ENCODE measurements at regions not wholly inside any gene's neighbourhood (a gene's known extent, or its start where the extent isn't known, plus 50 kb on each side); places are given as distances from the start of the nearest gene placed in this dataset.
"Not testable (repeated sequence)": the region's sequence is repeated elsewhere in the genome, so short reads cannot be mapped to it uniquely, and the experiment has no call there.

GRCh38 chr11:109680127-109680526, 258.1 kb downstream of the C11orf87 start:
- no peak for DNase-seq (ENCODE audit: low read depth)

- DNase-seq (ENCODE audit: low read depth), result not testable (repeated sequence)
These were observed 260.8 kb downstream of the C11orf87 start for GRCh38 chr11:109682788-109683187.

- no peak for DNase-seq (ENCODE audit: low read depth)
These were observed 273.7 kb downstream of the C11orf87 start for GRCh38 chr11:109695696-109696095.

GRCh38 chr11:109696191-109696897, 274.4 kb downstream of the C11orf87 start:
- DNase-seq (ENCODE audit: low read depth), result no peak

GRCh38 chr11:109697140-109697843, 275.3 kb downstream of the C11orf87 start:
- no peak for DNase-seq (ENCODE audit: low read depth)

- no peak for DNase-seq (ENCODE audit: low read depth)
These were observed 276.2 kb downstream of the C11orf87 start for GRCh38 chr11:109698237-109698636.

GRCh38 chr11:109704432-109704831, 282.4 kb downstream of the C11orf87 start:
- no peak for DNase-seq (ENCODE audit: low read depth)

GRCh38 chr11:109706945-109707344, 285.0 kb downstream of the C11orf87 start:
- no peak for DNase-seq (ENCODE audit: low read depth)

GRCh38 chr11:109707411-109707810, 285.4 kb downstream of the C11orf87 start:
- DNase-seq (ENCODE audit: low read depth), result no peak

GRCh38 chr11:109708184-109708583, 286.2 kb downstream of the C11orf87 start:
- DNase-seq (ENCODE audit: low read depth), result no peak

- DNase-seq (ENCODE audit: low read depth), result not testable (repeated sequence)
These were observed 292.5 kb downstream of the C11orf87 start for GRCh38 chr11:109714444-109714843.

GRCh38 chr11:109715424-109715823, 293.4 kb downstream of the C11orf87 start:
- DNase-seq (ENCODE audit: low read depth), result not testable (repeated sequence)

- no peak for DNase-seq (ENCODE audit: low read depth)
These were observed 304.1 kb downstream of the C11orf87 start for GRCh38 chr11:109726061-109726460.

GRCh38 chr11:109728056-109728455, 306.1 kb downstream of the C11orf87 start:
- no peak for DNase-seq (ENCODE audit: low read depth)

- no peak for DNase-seq (ENCODE audit: low read depth)
These were observed 307.8 kb downstream of the C11orf87 start for GRCh38 chr11:109729761-109730160.

- DNase-seq (ENCODE audit: low read depth), result no peak
These were observed 308.7 kb downstream of the C11orf87 start for GRCh38 chr11:109730669-109731068.

- no peak for DNase-seq (ENCODE audit: low read depth)
These were observed 309.5 kb downstream of the C11orf87 start for GRCh38 chr11:109731451-109731850.

GRCh38 chr11:109733245-109733644, 311.3 kb downstream of the C11orf87 start:
- DNase-seq (ENCODE audit: low read depth), result no peak

- DNase-seq (ENCODE audit: low read depth), result no peak
These were observed 312.6 kb downstream of the C11orf87 start for GRCh38 chr11:109734566-109734965.

GRCh38 chr11:109735128-109735527, 313.1 kb downstream of the C11orf87 start:
- no peak for DNase-seq (ENCODE audit: low read depth)

- no peak for DNase-seq (ENCODE audit: low read depth)
These were observed 317.4 kb downstream of the C11orf87 start for GRCh38 chr11:109739379-109739778.

- no peak for DNase-seq (ENCODE audit: low read depth)
These were observed 324.1 kb downstream of the C11orf87 start for GRCh38 chr11:109745996-109746625.

- DNase-seq (ENCODE audit: low read depth), result no peak
These were observed 325.8 kb downstream of the C11orf87 start for GRCh38 chr11:109747839-109748238.
